Stomach smooth muscle (tissue), 2 donors: ENCODE measurements at regions not wholly inside any gene's neighbourhood (a gene's known extent, or its start where the extent isn't known, plus 50 kb on each side); places are given as distances from the start of the nearest gene placed in this dataset.

Source experiments
- H3K27ac ChIP-seq: one replicate; pipeline ENCODE4 v1.7.0; 2013; ENCODE audit warnings: mild to moderate bottlenecking, low read length, inconsistent platforms
- H3K27me3 ChIP-seq, 2 donors: one replicate each; pipeline ENCODE4 v1.7.0; 2013; ENCODE audit warnings: low read length in 2 of 2; ENCODE audit not compliant: insufficient read depth in 2 of 2, control insufficient read depth in 1 of 2
- H3K36me3 ChIP-seq, 2 donors: one replicate each; pipeline ENCODE4 v1.7.0; 2013; ENCODE audit warnings: low read length in 2 of 2; ENCODE audit not compliant: control insufficient read depth in 2 of 2, insufficient read depth in 2 of 2
- H3K4me1 ChIP-seq: one replicate; pipeline ENCODE4 v1.7.0; 2013; ENCODE audit warnings: low read length; ENCODE audit not compliant: control insufficient read depth, insufficient read depth
- H3K4me3 ChIP-seq, 2 donors: one replicate each; pipeline ENCODE4 v1.7.0; 2013; ENCODE audit warnings: low read length in 2 of 2
- H3K9ac ChIP-seq, 2 donors: one replicate each; pipeline ENCODE4 v1.7.0; 2013; ENCODE audit warnings: low read length in 2 of 2, mild to moderate bottlenecking in 1 of 2
- H3K9me3 ChIP-seq, 2 donors: one replicate each; pipeline ENCODE4 v1.7.0; 2013; ENCODE audit warnings: low read length in 2 of 2; ENCODE audit not compliant: control insufficient read depth in 2 of 2
- donor health status: healthy.
- donor health status: Pancreatic carcinoma.

DNA sequence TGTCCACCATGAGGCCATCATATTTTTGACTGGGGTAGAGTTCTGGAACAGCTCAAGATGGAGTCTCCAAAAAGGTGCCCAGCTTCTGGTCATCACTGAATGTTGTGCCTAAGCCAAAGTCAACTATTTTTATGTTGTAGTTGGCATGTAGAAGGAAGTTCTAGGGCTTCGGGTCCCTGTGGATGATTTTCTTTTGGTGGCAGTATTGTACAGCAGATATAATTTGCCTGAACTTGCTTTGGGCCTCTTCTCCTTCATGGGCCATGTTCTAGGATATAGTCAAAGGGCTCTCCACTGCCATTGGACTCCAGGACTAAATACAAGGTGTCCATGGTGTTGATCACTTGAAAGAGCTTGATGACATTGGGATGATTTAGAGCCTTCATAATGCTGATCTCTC lies 143.6 kb downstream of the SLC38A4 start:
- H3K36me3 ChIP-seq, result no peaks in the 10 kb centered on the region
- H3K27me3 ChIP-seq, result peaks cover 0 to 2% of the 10 kb centered on the region in 2 donors
- H3K9me3 ChIP-seq, result peaks cover 0 to 3% of the 10 kb centered on the region in 2 donors
- H3K4me3 ChIP-seq, result no peak overlapping the region
- H3K27ac ChIP-seq, result no peak overlapping the region
- no peak overlapping the region for H3K9ac ChIP-seq
- no peaks in the 10 kb centered on the region for H3K4me1 ChIP-seq

DNA sequence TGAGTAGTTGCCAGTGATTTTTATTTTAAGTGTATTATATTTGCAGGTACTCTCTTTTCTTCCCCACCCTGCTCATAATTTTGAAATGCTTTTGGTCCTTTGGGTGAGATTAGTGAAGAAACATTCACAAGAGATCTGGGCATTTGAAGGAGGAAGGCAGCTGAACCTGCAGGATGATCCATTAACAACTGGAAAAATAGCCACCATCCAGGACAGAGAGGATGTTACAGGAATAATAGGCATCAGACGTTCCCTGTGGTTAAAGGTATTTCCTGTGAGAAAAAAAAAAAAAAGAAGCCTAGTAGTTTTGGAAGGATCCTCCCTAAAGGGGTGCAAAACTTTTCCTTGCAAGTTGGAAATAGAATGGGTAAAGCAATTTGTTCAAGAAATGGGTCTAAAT lies 145.3 kb downstream of the SLC38A4 start:
- H3K36me3 ChIP-seq, result no peaks in the 10 kb centered on the region
- H3K4me3 ChIP-seq, result no peak overlapping the region
- H3K27me3 ChIP-seq, result peaks cover 0 to 2% of the 10 kb centered on the region in 2 donors
- H3K9ac ChIP-seq, result no peak overlapping the region
- no peaks in the 10 kb centered on the region for H3K4me1 ChIP-seq
- peaks cover 0 to 3% of the 10 kb centered on the region in 2 donors for H3K9me3 ChIP-seq
- no peak overlapping the region for H3K27ac ChIP-seq

GRCh38 chr12:46679754-46680153 lies 146.0 kb downstream of the SLC38A4 start:
- H3K36me3 ChIP-seq, result no peaks in the 10 kb centered on the region
- peaks cover 0 to 2% of the 10 kb centered on the region in 2 donors for H3K27me3 ChIP-seq
- no peak overlapping the region for H3K9ac ChIP-seq
- peaks cover 0 to 3% of the 10 kb centered on the region in 2 donors for H3K9me3 ChIP-seq
- H3K4me3 ChIP-seq, result no peak overlapping the region
- no peaks in the 10 kb centered on the region for H3K4me1 ChIP-seq
- H3K27ac ChIP-seq, result no peak overlapping the region

GRCh38 chr12:46678426-46678825 lies 147.4 kb downstream of the SLC38A4 start:
- no peaks in the 10 kb centered on the region for H3K4me1 ChIP-seq
- H3K9me3 ChIP-seq, result no peaks in the 10 kb centered on the region
- no peaks in the 10 kb centered on the region for H3K27me3 ChIP-seq
- H3K36me3 ChIP-seq, result no peaks in the 10 kb centered on the region
- H3K9ac ChIP-seq, result no peak overlapping the region
- H3K4me3 ChIP-seq, result no peak overlapping the region
- H3K27ac ChIP-seq, result no peak overlapping the region

GRCh38 chr12:46677749-46678148 lies 148.0 kb downstream of the SLC38A4 start:
- Histone ChIP-seq H3K9ac (no peak overlapping the region), H3K4me1 (no peaks in the 10 kb centered on the region), H3K27ac (no peak overlapping the region), H3K4me3 (no peak overlapping the region), H3K9me3 (no peaks in the 10 kb centered on the region), H3K36me3 (no peaks in the 10 kb centered on the region), H3K27me3 (no peaks in the 10 kb centered on the region)

DNA sequence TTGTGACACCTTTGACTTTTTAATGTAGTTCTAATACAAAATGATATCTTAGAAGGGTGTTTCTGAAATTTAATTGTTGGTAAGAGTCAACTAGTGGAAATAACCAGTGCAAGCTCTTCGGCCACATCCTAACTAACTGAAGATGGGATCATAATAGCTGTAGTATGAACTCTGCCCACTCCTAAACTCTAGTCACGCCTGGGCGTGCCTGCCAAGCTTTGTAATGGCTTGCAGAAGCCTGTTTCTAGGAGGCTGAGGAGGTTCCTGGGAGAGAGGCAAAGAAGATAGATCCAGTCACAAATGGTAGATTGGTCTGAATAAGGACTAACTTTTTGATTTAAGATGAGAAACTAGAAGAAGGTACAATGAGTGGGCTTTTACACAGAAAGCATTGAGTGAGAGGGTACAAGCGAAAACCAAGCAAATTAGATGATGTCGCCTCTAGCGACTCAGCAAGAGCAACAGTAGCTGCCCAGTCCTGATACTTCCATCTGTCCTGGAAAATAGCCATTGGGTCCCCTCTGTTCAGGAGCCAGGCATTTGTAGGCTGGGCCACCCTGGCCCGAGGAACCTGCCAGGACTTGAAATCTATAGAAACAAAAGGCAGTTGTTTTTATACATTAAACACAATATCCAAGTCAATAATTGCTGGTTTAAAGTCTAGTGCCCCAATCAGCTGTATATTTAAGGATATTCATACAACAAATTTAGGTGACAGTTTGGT lies 148.8 kb downstream of the SLC38A4 start:
- Histone ChIP-seq H3K27ac (no peak overlapping the region), H3K4me1 (no peaks in the 10 kb centered on the region), H3K9me3 (no peaks in the 10 kb centered on the region), H3K27me3 (no peaks in the 10 kb centered on the region), H3K4me3 (no peak overlapping the region), H3K36me3 (no peaks in the 10 kb centered on the region), H3K9ac (no peak overlapping the region)

DNA sequence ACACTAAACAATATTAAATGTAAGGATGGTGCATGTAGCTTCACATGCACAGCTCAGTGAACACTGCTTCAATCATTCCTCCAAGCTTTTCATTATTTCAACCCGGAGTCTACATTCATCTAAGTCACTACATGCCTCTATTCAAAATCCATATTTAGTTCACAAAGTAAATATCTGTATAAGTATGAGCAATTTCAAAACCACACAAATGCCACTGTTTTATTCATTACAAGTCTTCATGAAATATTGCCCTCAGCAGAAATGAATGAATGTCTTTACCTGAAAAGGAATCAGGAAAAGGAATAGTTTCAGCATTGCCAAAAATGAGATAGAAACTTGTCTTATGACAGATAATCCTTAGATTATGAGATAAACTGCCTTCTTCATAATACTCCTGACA lies 149.4 kb downstream of the SLC38A4 start:
- Histone ChIP-seq H3K27me3 (no peaks in the 10 kb centered on the region), H3K36me3 (no peaks in the 10 kb centered on the region), H3K4me1 (no peaks in the 10 kb centered on the region), H3K9me3 (no peaks in the 10 kb centered on the region), H3K9ac (no peak overlapping the region), H3K27ac (no peak overlapping the region), H3K4me3 (no peak overlapping the region)

DNA sequence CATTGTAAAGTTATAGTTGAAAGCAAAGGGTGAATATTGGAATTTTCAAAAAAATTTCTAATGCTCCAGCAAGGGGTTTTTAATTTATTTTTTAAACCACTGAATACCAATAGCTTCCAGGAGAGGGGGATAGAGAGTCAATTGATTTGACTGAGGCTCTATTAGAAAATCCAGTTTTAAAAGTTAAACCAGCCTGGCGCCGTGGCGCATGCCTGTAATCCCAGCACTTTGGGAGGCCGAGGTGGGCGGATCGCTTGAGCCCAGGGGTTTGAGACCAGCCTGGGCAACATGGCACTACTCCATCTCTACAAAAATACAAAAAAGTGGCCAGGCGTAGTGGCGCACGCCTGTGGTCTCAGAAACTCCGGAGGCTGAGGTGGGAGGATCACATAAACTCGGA lies 150.1 kb downstream of the SLC38A4 start:
- Histone ChIP-seq H3K4me3 (peak overlapping the region in 1 of 2 donors; percentile 50), H3K27ac (no peak overlapping the region)

GRCh38 chr12:46674800-46675199 lies 151.0 kb downstream of the SLC38A4 start:
- no peak overlapping the region for H3K9ac ChIP-seq
- no peak overlapping the region for H3K27ac ChIP-seq
- no peaks in the 10 kb centered on the region for H3K4me1 ChIP-seq

More for the DNA sequence above, 150.1 kb downstream of the SLC38A4 start:
- Histone ChIP-seq H3K9ac (no peak overlapping the region), H3K27me3 (no peaks in the 10 kb centered on the region), H3K4me1 (no peaks in the 10 kb centered on the region), H3K36me3 (no peaks in the 10 kb centered on the region), H3K9me3 (no peaks in the 10 kb centered on the region)

GRCh38 chr12:46674129-46674528 lies 151.7 kb downstream of the SLC38A4 start:
- H3K4me1 ChIP-seq, result no peaks in the 10 kb centered on the region

More at GRCh38 chr12:46674800-46675199, 151.0 kb downstream of the SLC38A4 start:
- Histone ChIP-seq H3K9me3 (no peaks in the 10 kb centered on the region), H3K36me3 (no peaks in the 10 kb centered on the region), H3K4me3 (no peak overlapping the region), H3K27me3 (no peaks in the 10 kb centered on the region)

GRCh38 chr12:46671102-46671501 lies 154.7 kb downstream of the SLC38A4 start:
- H3K36me3 ChIP-seq, result no peaks in the 10 kb centered on the region
- H3K4me3 ChIP-seq, result peak overlapping the region in 1 of 2 donors; percentile 20
- H3K9ac ChIP-seq, result no peak overlapping the region
- no peak overlapping the region for H3K27ac ChIP-seq
- no peaks in the 10 kb centered on the region for H3K9me3 ChIP-seq
- no peaks in the 10 kb centered on the region for H3K27me3 ChIP-seq
- H3K4me1 ChIP-seq, result no peaks in the 10 kb centered on the region

More at GRCh38 chr12:46674129-46674528, 151.7 kb downstream of the SLC38A4 start:
- Histone ChIP-seq H3K9me3 (no peaks in the 10 kb centered on the region), H3K27me3 (no peaks in the 10 kb centered on the region), H3K36me3 (no peaks in the 10 kb centered on the region), H3K9ac (no peak overlapping the region), H3K4me3 (no peak overlapping the region), H3K27ac (no peak overlapping the region)
